ENCODE measurements at regions not wholly inside any gene's neighbourhood (a gene's known extent, or its start where the extent isn't known, plus 50 kb on each side); places are given as distances from the start of the nearest gene placed in this dataset.

GRCh38 chr1:88289401-88290102, 394.5 kb upstream of the PKN2 start:
- Histone ChIP-seq H3K27me3 (ENCODE audit: control insufficient read depth in 4 of 4, insufficient read depth in 4 of 4, low read length in 3 of 4) (no peaks in the 10 kb centered on the region), H3K9ac (ENCODE audit: low read depth in 1 of 2, low read length in 2 of 2) (no peak overlapping the region), H3K4me1 (ENCODE audit: control insufficient read depth in 4 of 4, insufficient read depth in 4 of 4, low read length in 3 of 4) (peaks cover 1 to 16% (median 6%) of the 10 kb centered on the region in 4 donors), H3K4me3 (ENCODE audit: low read depth in 1 of 3, low read length in 3 of 3) (no peak overlapping the region), H3K36me3 (ENCODE audit: control insufficient read depth in 4 of 4, insufficient read depth in 3 of 4, low read depth in 1 of 4, low read length in 3 of 4) (no peaks in the 10 kb centered on the region), H3K27ac (ENCODE audit: low read depth in 1 of 2, low read length in 2 of 2) (no peak overlapping the region), H3K9me3 (ENCODE audit: control insufficient read depth in 4 of 4, low read length in 3 of 4) (no peaks in the 10 kb centered on the region)
- TF ChIP-seq FOXA1 (IDR thresholded peaks at IDR 0.05) (no peak), RAD21 (IDR thresholded peaks at IDR 0.05) (no peak), NR2F2 (IDR thresholded peaks at IDR 0.05) (no peak), TAF1 (conservative IDR thresholded peaks at IDR 0.05) (no peak), RXRA (IDR thresholded peaks at IDR 0.05) (no peak), FOXA2 (IDR thresholded peaks at IDR 0.05) (no peak), HNF4A (conservative IDR thresholded peaks at IDR 0.05) (no peak), MAX (IDR thresholded peaks at IDR 0.05) (no peak), JUND (IDR thresholded peaks at IDR 0.05) (no peak), GABPA (IDR thresholded peaks at IDR 0.05 in 1 of 2, conservative IDR thresholded peaks at IDR 0.05 in 1 of 2) (no peak), HNF4G (IDR thresholded peaks at IDR 0.05) (no peak), SP1 (IDR thresholded peaks at IDR 0.05) (no peak), ATF3 (IDR thresholded peaks at IDR 0.05) (no peak), YY1 (IDR thresholded peaks at IDR 0.05) (no peak), EGR1 (IDR thresholded peaks at IDR 0.05; ENCODE audit: low read depth in 2 of 2) (no peak)
- TF ChIP-seq, protein P1, sequence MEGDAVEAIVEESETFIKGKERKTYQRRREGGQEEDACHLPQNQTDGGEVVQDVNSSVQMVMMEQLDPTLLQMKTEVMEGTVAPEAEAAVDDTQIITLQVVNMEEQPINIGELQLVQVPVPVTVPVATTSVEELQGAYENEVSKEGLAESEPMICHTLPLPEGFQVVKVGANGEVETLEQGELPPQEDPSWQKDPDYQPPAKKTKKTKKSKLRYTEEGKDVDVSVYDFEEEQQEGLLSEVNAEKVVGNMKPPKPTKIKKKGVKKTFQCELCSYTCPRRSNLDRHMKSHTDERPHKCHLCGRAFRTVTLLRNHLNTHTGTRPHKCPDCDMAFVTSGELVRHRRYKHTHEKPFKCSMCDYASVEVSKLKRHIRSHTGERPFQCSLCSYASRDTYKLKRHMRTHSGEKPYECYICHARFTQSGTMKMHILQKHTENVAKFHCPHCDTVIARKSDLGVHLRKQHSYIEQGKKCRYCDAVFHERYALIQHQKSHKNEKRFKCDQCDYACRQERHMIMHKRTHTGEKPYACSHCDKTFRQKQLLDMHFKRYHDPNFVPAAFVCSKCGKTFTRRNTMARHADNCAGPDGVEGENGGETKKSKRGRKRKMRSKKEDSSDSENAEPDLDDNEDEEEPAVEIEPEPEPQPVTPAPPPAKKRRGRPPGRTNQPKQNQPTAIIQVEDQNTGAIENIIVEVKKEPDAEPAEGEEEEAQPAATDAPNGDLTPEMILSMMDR (IDR thresholded peaks at IDR 0.05; ENCODE audit: low read depth, low read length, missing input control) = no peak
- TF ChIP-seq, protein P2, sequence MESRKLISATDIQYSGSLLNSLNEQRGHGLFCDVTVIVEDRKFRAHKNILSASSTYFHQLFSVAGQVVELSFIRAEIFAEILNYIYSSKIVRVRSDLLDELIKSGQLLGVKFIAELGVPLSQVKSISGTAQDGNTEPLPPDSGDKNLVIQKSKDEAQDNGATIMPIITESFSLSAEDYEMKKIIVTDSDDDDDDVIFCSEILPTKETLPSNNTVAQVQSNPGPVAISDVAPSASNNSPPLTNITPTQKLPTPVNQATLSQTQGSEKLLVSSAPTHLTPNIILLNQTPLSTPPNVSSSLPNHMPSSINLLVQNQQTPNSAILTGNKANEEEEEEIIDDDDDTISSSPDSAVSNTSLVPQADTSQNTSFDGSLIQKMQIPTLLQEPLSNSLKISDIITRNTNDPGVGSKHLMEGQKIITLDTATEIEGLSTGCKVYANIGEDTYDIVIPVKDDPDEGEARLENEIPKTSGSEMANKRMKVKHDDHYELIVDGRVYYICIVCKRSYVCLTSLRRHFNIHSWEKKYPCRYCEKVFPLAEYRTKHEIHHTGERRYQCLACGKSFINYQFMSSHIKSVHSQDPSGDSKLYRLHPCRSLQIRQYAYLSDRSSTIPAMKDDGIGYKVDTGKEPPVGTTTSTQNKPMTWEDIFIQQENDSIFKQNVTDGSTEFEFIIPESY (IDR thresholded peaks at IDR 0.05) = no peak
- TF ChIP-seq, protein P3, sequence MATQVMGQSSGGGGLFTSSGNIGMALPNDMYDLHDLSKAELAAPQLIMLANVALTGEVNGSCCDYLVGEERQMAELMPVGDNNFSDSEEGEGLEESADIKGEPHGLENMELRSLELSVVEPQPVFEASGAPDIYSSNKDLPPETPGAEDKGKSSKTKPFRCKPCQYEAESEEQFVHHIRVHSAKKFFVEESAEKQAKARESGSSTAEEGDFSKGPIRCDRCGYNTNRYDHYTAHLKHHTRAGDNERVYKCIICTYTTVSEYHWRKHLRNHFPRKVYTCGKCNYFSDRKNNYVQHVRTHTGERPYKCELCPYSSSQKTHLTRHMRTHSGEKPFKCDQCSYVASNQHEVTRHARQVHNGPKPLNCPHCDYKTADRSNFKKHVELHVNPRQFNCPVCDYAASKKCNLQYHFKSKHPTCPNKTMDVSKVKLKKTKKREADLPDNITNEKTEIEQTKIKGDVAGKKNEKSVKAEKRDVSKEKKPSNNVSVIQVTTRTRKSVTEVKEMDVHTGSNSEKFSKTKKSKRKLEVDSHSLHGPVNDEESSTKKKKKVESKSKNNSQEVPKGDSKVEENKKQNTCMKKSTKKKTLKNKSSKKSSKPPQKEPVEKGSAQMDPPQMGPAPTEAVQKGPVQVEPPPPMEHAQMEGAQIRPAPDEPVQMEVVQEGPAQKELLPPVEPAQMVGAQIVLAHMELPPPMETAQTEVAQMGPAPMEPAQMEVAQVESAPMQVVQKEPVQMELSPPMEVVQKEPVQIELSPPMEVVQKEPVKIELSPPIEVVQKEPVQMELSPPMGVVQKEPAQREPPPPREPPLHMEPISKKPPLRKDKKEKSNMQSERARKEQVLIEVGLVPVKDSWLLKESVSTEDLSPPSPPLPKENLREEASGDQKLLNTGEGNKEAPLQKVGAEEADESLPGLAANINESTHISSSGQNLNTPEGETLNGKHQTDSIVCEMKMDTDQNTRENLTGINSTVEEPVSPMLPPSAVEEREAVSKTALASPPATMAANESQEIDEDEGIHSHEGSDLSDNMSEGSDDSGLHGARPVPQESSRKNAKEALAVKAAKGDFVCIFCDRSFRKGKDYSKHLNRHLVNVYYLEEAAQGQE (IDR thresholded peaks at IDR 0.05) = no peak
- 69% methylated on average over 2 of the region's 2 CpGs for WGBS
- DNase-seq (ENCODE audit: low spot score) = no peak
